D341Med (cell line): ENCODE measurements at regions not wholly inside any gene's neighbourhood (a gene's known extent, or its start where the extent isn't known, plus 50 kb on each side); places are given as distances from the start of the nearest gene placed in this dataset.

Experiments used
- DNase-seq: peaks from one replicate; pipeline ENCODE4 v3.0.0; 2012; ENCODE audit warnings: low spot score

DNA sequence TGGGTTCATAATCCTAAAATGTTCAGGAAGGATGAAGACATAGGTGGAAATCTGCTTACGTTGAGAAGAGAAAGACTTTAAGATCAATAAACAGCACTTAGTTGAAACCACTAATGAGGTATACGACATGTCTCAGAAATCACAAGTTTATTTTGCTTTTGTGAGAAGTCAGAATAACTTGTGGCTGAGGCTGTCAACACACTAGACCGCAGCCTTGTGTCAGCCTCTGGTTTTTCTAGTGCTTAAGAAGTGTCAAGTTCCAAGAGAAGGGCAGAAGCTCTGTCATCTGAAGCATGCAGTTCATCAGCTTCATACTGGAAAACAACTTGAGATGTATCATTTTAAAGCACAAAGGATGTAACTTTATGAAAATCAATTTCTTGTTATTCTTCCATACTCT lies 420.9 kb downstream of the METTL15 start:
- no peak for DNase-seq

DNA sequence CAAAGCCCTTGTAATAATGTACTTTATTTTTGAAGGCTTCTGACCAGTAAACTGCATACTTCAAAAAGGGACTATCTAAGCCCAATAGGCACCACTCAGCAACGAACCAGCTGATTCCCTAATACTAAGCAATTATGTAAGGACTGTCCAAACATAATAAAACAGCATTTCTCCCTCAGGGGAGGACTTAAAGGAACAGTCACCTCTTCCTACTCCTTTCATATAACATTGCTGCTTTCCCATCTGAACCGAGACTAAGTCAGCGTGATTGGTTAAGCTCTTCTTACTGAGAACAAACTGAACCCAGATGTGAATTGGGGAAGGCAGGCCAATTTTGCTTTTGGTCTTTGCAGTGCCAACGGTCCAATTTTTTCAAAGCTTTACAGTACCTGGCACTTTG lies 420.0 kb downstream of the METTL15 start:
- no peak for DNase-seq

DNA sequence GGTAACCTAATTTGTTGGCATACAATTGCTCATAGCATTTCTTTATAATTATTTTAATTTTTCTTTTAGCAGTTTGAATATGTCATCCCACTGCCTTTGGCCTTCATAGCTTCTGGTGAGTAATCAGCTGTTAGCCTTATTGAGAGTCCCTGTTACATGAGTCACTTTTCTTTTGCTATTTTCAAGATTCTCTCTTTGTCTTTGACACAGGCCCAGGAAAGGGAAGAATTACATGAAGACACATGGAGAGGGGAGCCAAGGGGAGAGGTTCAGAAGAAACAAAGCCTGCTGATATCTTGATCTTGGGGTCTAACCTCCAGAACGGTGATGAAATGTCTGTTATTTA lies 418.2 kb downstream of the METTL15 start:
- DNase-seq: no peak

DNA sequence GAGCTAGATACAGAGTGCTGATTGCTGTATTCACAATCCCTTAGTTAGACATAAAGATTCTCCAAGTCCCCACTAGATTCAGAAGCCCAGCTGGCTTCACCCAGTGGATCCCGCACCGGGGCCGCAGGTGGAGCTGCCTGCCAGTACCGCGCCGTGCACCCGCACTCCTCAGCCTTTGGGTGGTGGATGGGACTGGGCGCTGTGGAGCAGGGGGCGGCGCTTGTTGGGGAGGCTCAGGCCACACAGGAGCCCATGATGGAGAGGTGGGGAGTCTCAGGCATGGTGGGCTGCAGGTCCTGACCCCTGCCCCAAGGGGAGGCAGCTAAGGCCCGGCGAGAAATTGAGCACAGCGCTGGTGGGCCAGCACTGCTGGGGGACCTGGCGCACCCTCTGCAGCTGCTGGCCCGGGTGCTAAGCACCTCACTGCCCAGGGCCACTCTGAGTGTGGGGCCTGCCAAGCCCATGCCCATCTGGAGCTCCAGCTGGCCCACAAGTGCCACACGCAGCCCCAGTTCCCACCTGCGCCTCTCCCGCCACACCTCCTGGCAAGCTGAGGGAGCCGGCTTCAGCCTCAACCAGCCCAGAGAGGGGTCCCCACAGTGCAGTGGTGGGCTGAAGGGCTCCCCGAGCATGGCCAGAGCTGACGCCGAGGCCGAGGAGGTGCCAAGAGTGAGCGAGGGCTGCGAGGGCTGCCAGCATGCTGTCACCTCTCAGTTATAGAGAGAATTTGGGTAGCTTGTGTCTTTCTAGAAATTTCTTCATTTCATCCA lies 417.6 kb downstream of the METTL15 start:
- DNase-seq: no peak

DNA sequence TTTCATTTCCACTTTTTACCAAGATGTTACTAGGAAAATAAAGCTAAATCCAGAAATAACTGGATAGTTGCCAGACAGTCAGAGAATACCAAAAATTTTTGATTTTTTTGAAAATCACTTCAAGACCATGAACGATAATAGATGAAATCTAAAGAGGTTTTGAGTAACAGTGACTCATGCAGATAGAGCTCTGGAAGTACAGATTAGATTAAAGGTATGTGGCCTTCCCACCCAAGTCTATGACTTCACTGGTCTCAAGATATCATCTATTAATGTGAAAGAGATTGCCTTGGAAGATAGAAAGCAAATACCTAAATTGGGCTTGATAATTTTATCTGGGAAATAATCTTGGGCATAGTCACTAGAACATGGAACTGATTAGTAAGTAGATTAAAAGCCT lies 415.9 kb downstream of the METTL15 start:
- DNase-seq: no peak

DNA sequence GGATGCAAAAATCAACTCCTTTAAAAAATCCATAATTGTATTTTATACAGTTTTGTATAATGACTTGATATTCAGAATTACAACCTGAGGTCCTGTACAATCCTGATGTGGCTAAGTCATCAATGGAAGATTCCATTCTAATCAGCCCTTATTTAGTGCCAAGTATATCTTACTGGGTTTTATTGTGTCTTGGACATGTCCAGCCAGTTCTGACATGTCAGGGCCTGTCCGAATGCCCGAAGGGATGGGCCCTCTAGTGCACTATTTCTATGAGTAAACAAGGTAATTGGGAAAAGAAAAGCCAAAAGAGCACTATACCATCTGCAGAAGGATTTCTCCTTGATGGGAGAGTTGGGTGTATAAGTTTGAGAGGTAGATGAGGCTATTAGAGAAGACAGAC lies 412.9 kb downstream of the METTL15 start:
- DNase-seq: no peak

DNA sequence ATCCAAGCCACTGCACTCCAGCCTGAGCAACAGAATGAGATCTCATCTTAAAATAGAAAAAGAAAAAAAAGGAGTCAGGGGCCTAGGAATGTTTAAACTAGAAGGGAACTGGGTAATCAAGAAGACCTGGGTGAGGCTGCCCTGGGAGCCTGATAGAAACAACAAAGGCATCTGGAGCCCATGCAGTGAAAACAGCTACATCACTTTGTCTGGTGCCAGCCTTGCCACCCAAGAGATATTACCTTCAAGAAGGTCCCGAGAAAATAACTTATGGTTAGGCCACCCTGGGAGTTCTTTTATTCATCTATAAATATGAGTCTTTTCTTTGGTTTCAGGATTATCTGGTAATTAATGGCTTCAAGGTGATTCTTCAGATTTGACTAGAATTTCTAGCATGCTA lies 412.1 kb downstream of the METTL15 start:
- no peak for DNase-seq

DNA sequence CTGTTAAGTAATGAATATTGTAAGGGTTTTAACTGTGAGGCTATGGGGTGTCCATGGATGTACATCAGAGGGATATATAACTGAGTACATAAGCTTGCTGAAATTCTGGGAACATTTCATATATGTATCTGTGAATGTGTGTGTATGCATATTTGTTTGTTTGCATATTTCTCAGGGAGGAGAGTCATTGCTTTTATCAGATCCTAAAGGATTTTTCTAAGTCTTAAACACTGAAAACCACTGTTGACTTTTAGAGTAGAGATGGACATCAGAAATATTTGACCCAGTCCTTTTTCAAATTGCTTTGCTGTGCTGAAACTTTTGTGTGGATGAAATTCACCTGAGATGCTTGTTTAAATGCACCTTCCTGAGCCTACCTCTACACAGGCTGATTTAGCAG lies 410.6 kb downstream of the METTL15 start:
- no peak for DNase-seq

DNA sequence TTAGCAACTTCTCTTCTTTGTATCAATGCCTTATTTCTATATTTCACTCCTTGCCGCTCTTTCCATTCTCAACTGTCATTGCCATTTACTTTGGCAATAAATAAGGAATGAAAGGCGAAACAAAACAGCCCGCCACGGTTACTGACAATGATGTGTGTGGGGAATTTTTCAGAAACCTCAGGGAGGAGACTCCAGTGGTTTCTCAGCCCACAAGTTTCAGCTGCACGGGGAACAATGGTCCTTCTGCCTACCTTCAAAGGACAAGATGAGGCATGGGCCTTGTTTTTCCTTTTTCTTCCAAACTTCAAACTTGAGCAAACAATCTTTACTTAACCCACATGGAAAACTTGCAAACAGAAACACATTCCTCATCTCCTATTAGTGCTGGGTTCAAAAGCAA lies 409.4 kb downstream of the METTL15 start:
- DNase-seq: no peak

DNA sequence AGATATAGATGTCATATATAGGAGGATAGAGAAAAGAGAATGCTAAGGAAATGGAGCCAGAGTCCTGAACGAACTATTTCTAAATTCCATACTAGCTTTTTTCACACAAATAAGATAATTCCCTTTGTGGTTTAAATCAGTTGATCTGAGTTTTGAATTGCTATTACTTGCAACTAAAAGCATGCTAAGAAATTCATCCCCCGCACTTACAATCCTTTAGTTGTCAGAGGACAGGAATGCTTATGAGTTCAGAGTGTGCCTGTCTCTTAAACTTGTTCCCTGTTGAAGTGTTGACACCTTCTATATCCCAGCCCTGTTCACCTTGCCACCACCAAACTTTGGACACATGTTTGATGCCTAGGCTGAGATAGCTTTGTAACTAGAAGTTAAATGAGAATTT lies 406.2 kb downstream of the METTL15 start:
- no peak for DNase-seq

DNA sequence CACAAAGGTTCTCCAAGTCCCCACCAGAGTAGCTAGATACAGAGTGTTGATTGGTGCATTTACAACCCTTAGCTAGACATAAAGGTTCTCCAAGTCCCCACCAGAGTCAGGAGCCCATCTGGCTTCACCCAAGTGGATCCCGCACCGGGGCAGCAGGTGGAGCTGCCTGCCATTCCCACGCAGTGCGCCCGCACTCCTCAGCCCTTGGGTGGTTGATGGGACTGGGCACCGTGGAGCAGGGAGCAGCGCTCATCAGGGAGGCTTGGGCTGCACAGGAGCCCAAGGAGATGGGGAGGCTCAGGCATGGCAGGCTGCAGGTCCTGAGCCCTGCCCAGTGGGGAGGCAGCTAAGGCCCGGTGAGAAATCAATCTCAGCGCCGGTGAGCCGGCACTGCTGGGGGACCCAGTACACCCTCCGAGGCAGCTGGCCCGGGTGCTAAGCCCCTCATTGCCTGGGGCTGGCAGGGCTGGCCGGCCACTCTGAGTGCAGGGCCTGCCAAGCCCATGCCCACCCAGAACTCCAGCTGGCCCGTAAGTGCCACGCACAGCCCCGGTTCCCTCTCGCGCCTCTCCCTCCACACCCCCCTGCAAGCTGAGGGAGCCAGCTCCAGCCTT lies 404.1 kb downstream of the METTL15 start:
- DNase-seq: no peak

DNA sequence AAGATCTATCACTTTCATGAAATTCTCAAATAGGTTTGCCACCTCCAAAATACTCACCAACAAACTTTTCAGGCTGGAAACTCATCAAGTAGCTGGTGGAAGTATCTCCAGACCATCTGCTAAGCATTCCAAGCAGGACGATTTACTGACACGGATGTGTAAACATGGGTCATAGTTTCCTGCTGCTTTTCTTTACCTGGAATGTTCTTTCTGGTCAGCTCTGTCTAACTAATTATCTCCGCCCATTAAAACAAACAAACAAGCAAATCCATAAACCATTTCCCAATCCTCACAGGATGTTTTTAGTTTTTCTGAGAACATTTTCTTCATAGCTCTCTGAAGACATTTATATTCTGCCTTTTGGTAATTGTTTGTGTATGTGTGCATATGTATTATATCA lies 397.0 kb downstream of the METTL15 start:
- no peak for DNase-seq

DNA sequence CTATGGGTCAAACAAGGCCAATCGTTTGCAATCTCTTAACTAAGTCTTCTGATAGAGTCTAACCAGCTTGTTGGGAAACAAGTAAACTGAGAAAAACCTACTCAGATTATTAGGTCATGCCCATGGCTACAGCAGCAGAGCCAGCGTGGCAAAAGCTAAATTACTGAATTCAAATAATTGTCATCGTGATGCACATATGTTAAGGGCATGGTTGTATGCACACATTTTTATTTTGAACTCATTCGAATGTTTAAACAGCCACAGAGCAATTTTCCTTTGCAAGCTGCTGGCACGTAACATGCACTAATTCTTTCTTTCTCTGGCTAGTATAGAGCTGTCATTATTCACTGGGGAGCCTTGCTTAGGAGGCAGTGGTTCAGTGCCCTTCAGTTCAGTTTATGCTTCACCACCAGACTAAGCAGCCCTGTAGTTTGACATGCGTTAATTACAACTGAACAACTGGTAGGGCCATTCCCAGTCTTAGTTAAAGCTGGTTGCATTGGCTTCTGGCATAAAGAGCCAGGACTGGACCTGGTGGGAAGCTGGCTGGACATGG lies 396.4 kb downstream of the METTL15 start:
- DNase-seq: no peak

DNA sequence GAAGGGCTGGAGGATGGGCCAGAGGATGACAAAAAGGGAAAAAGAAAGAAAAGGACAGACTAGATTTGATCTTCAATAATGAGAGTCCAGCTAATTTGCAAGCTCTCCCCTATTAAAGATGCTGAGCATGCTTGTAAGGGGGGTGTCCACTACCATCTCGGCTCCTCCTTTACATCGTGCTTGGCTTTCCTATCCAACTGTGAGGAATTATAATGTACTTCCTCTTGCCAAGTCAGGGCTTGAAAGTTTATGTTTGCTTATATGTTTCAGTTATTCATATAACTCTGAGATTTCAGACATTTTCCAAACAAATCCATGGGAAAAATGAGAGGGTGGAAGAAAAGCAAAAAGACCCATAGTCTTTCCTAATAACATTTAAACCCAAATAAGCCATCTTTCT lies 387.1 kb downstream of the METTL15 start:
- DNase-seq: no peak

DNA sequence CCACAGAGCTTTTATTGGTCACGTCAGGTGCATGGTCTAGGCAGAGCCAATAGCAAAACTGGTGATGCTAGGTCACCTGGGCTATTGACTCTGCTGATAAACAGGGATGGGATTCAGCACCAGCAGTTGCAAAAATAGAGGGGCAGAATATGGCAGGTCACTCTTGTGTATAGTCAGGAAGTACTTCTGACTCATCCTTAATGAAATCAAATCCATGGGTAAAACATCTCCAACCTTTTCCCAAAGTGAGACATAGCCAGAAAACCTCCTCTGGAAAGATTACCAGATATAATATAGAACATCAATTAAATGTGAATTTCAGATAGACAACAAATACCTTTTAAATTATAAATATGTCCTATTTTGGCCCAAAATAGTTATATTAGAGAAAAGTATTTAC lies 383.2 kb downstream of the METTL15 start:
- no peak for DNase-seq

DNA sequence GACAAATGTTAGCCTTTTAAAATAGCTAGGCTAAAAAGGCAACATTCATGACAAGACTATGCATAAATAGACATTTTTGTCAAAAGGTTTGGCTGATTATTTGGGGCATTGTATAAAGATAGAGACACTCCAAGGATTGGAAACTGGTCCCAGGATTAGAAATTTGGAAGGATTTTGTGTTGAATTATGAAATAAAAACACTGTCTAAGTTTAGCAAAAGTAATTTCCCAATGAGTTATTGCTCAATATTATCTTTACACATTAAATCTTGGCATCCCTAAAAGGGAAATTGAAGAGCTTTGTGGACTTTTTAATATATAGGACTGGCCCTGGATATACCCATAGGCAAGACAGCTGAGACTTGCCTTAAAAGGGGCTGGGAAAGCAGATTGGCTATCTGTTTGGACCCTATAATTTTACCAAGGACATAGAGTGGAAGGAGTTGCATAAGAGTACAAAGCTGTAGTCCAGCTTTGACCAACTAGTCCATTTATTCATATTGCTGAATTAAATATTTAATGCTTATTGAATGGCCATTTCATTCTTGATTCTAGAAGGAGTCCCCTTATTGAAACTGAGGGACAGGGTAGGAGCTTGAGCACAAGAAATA lies 382.7 kb downstream of the METTL15 start:
- no peak for DNase-seq

DNA sequence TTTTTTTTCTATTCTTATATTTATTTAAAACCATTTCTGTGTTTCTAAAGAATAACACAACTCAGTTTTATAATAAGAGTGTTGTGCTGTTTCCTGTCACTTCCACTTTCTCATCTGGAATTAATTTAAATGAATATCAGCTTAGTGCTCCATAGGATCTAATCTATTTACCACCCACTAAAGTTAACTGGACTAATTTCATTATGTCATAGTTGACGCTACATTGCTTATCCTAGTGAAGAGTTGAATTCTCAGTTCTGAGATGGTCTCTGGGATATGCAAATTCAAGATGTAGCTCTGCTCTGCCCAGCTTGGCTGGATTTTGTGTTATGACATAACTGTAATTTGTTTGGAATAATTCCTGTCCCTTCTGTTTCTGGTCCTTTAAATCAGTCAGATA lies 380.1 kb downstream of the METTL15 start:
- DNase-seq: no peak

DNA sequence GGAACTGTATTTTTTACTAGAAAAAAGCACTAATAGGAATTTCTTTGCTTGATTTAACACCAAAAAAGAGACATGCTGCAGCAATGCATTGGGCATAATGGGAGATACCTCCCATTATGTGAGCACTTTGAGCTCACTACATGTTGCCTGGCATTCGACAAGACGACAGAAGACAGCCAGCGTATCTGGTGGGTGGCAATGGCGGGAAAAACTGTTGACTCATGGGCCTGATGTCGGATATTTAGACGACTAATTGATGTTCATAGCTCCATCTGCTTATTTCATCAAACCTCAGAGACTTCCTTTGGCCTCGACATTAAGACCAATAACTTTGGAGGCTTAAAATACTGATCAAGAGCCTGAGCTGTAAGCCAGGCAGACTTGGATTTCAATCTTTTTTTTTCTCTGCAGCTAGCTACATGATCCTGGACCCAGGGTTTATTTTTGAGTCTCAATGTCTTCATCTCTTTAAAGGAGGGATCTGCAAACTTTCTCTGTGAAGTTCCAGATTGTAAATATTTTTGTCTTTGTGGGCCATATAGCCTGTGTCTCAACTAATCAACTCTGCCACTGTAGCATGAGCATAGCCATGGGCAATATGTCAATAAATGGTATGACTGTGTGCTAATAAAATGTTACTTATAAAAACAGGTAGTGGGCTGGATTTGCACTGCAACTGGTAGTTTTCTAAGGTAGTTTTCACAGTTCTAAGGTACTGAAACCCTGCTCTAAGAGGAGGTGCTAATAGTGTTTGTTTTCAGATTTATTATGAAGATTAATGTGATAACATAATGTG lies 375.1 kb downstream of the METTL15 start:
- no peak for DNase-seq

DNA sequence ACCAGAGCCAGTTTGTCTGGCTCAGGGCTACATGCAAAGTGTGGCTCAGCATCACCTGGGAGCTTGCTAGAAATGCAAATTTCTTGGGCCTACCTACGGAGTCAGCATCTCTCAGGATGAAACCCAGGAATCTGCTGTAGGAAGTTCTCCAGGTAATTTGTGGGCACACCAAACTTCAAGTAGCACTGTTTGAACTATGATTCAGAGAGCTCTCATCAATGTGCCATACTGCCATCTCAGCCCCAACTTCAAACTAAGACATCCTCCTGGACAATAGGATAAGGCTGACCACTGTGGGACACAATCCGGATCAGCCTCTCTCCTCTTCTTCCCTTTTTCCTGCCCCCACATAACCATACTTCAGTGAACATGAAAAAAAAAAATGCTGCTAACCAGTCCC lies 374.5 kb downstream of the METTL15 start:
- no peak for DNase-seq

DNA sequence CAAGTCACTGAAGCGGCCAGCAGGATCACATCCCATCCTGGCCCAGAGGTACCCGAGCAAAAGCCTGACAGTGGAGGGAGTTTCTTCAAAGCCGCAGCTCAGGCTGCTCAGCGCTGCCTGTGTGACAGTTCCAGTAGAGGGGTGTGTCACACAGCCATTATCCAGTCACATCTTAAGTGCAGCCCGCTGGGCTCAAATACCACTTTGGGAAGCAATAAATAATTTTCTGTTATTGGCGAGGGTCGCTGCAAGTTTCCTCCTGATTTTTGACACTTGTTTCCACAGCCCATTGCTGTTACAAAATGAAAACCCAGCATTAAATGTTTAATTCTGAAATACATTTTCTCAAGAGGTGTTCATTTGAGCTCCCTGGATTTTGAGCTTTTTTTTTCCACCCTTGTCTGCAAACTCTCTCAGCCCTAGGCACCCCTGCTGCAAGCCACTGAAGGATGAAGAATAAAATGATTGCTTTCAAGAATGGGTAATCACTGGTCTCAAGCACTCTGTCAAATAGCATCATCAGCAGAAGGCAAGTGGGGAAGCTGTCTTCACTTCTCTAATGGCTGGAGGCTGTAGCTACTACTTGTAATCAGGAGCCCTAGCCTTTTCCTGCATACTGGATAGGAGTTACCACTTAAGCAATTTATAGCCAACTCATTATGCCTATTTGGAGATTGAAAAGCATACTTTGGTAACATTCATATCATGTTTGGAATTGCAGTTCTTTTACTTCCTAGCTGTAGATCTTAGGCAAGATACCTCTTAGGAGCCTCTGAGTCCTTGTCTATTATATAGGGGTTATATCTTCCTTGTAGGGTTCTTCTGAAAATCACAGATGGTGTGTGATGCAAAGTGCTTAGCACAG lies 373.7 kb downstream of the METTL15 start:
- DNase-seq: no peak

DNA sequence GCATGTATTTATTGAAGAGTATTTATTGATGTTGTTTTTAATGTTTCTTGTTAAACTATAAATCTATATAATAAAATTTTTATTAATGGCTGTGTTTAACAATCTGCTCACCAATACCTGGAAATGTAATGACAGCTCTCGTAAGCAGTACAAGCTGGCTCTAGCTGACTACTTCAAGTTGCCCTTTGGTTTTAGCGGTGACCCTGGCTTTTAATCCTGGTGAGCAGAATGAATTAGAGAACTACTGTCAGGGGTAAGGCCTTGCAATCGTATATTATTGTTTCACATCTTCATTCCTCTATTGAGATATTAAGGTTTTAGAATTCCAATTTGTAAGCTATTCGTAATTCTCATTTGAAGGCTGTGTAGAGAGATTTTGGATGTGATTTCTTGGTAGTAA lies 372.2 kb downstream of the METTL15 start:
- DNase-seq: no peak

DNA sequence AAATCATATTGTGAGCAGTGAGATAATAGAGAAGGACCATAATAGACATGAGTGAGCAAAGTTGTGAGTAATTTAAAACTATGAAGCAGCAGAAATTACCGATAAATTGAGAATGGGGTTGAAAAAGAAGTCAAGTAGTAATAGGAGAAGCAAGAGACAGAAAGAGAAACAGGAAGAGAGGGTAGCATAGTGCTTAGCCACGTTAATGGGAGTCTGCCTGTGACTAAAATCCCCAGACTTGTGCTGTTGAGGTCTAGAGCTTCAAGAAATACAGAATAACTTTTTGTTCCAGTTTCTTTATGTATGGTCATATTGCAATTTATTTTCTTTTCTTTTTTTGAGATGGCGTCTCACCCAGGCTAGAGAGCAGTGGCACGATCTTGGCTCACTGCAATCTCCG lies 368.7 kb downstream of the METTL15 start:
- no peak for DNase-seq
